GM18508 (cell line): ENCODE measurements at regions not wholly inside any gene's neighbourhood (a gene's known extent, or its start where the extent isn't known, plus 50 kb on each side); places are given as distances from the start of the nearest gene placed in this dataset.

Experiments
- ATAC-seq: cut with Tn5 transposase; IDR thresholded peaks from one replicate; pipeline ENCODE4 v1.9.1; 2021; ENCODE audit warnings: moderate number of reproducible peaks; ENCODE audit not compliant: insufficient read depth, unreplicated experiment

- ATAC-seq, result no peak
Measured at GRCh38 chr22:49540084-49540912, 287.4 kb downstream of the BRD1 start.

- ATAC-seq, result no peak
Measured at GRCh38 chr22:49538006-49538405, 289.7 kb downstream of the BRD1 start.

GRCh38 chr22:49536571-49537131 lies 291.0 kb downstream of the BRD1 start:
- no peak for ATAC-seq

- ATAC-seq, result no peak
Measured at GRCh38 chr22:49535527-49536125, 292.0 kb downstream of the BRD1 start.

GRCh38 chr22:49535126-49535525 lies 292.5 kb downstream of the BRD1 start:
- no peak for ATAC-seq

- no peak for ATAC-seq
Measured at GRCh38 chr22:49534386-49534785, 293.3 kb downstream of the BRD1 start.

- no peak for ATAC-seq
Measured at GRCh38 chr22:49533886-49534285, 293.8 kb downstream of the BRD1 start.

- no peak for ATAC-seq
Measured at GRCh38 chr22:49532869-49533802, 294.5 kb downstream of the BRD1 start.

- no peak for ATAC-seq
Measured at GRCh38 chr22:49531368-49531791, 296.3 kb downstream of the BRD1 start.

GRCh38 chr22:49530671-49531367 lies 296.9 kb downstream of the BRD1 start:
- ATAC-seq, result no peak

- no peak for ATAC-seq
Measured at GRCh38 chr22:49528420-49528720, 299.3 kb downstream of the BRD1 start.

GRCh38 chr22:49527611-49528419 lies 299.9 kb downstream of the BRD1 start:
- no peak for ATAC-seq

- ATAC-seq, result no peak
Measured at GRCh38 chr22:49525801-49526535, 301.7 kb downstream of the BRD1 start.

GRCh38 chr22:49525360-49525759 lies 302.3 kb downstream of the BRD1 start:
- no peak for ATAC-seq

GRCh38 chr22:49524362-49524761 lies 303.3 kb downstream of the BRD1 start:
- no peak for ATAC-seq

- ATAC-seq, result no peak
Measured at GRCh38 chr22:49523374-49524008, 304.2 kb downstream of the BRD1 start.

GRCh38 chr22:49522582-49523373 lies 304.9 kb downstream of the BRD1 start:
- ATAC-seq, result no peak
